WTC11 (cell line): ENCODE measurements at regions not wholly inside any gene's neighbourhood (a gene's known extent, or its start where the extent isn't known, plus 50 kb on each side); places are given as distances from the start of the nearest gene placed in this dataset.

ENCODE experiments used
- ATAC-seq: fragments of 200-7000 bp; cut with Tn5 transposase; 2 replicates; pipeline ENCODE4 v1.10.0; 2021; ENCODE audit warnings: mild to moderate bottlenecking, moderate library complexity
- CTCF ChIA-PET: fragments of 300-600 bp; sonication (Branson Sonifier 250); formaldehyde crosslinking; loops from one replicate; lab custom pipeline; 2021; ENCODE audit warnings: antibody characterized with exemption; lab: Charles Lee
- POLR2A ChIA-PET: fragments of 350-600 bp; sonication (Branson Sonifier 250); formaldehyde crosslinking; loops from one replicate; lab custom pipeline; 2021; ENCODE audit warnings: antibody characterized with exemption; lab: Charles Lee
- DNase-seq: peaks from one replicate; pipeline ENCODE4 v3.0.0; 2021; ENCODE audit warnings: low spot score
- H3K27ac Mint-ChIP-seq: 2 replicates; pipeline ENCODE4 v1.8.0; 2021; ENCODE audit warnings: mixed read lengths
- H3K27me3 Mint-ChIP-seq: 2 replicates; pipeline ENCODE4 v1.8.0; 2021; ENCODE audit warnings: low read depth, mild to moderate bottlenecking, moderate library complexity, mixed read lengths
- H3K36me3 Mint-ChIP-seq: 2 replicates; pipeline ENCODE4 v1.8.0; 2021; ENCODE audit warnings: mixed read lengths
- H3K4me1 Mint-ChIP-seq: 2 replicates; pipeline ENCODE4 v1.8.0; 2022; ENCODE audit warnings: mixed read lengths
- H3K4me3 Mint-ChIP-seq: 2 replicates; pipeline ENCODE4 v1.8.0; 2021; ENCODE audit warnings: mild to moderate bottlenecking, moderate library complexity, mixed read lengths
- H3K9me3 Mint-ChIP-seq: 2 replicates; pipeline ENCODE4 v1.8.0; 2021; ENCODE audit warnings: mixed read lengths
- AR ChIP-seq: fragments of 250-450 bp; sonication (Bioruptor Pico); IDR thresholded peaks from 2 replicates; pipeline ENCODE4 v1.9.0; 2021; ENCODE audit warnings: mild to moderate bottlenecking
- E2F1 ChIP-seq: sonication (generic); formaldehyde crosslinking; IDR thresholded peaks from 2 replicates; pipeline ENCODE4 v1.8.0; 2022; ENCODE audit warnings: mild to moderate bottlenecking, missing genetic modification reagents
- FOXK1 ChIP-seq: sonication (generic); formaldehyde crosslinking; IDR thresholded peaks from 2 replicates; pipeline ENCODE4 v1.8.0; 2022; ENCODE audit warnings: mild to moderate bottlenecking, moderate library complexity, missing genetic modification reagents
- MXD4 ChIP-seq: fragments of 250-450 bp; sonication (Bioruptor Pico); IDR thresholded peaks from 2 replicates; pipeline ENCODE4 v1.8.0; 2021; ENCODE audit warnings: mild to moderate bottlenecking, moderate library complexity, borderline replicate concordance
- NFATC4 ChIP-seq: fragments of 250-450 bp; sonication (Bioruptor Pico); IDR thresholded peaks from 2 replicates; pipeline ENCODE4 v1.9.0; 2021; ENCODE audit warnings: mild to moderate bottlenecking
- NFYB ChIP-seq: sonication (generic); formaldehyde crosslinking; conservative IDR thresholded peaks from 2 replicates; pipeline ENCODE4 v1.8.0; 2022; ENCODE audit warnings: low read depth, missing genetic modification reagents
- NR1H2 ChIP-seq: sonication (generic); formaldehyde crosslinking; IDR thresholded peaks from 2 replicates; pipeline ENCODE4 v1.9.0; 2021; ENCODE audit warnings: mild to moderate bottlenecking, moderate library complexity, missing genetic modification reagents
- PREB ChIP-seq: sonication (generic); formaldehyde crosslinking; IDR thresholded peaks from 2 replicates; pipeline ENCODE4 v1.8.1; 2022; ENCODE audit warnings: mild to moderate bottlenecking, missing genetic modification reagents, moderate library complexity, borderline replicate concordance
- PRRX2 ChIP-seq: fragments of 250-450 bp; sonication (Bioruptor Pico); IDR thresholded peaks from 2 replicates; pipeline ENCODE4 v1.8.0; 2021; ENCODE audit warnings: mild to moderate bottlenecking
- TCF7 ChIP-seq: sonication (generic); formaldehyde crosslinking; IDR thresholded peaks from 2 replicates; pipeline ENCODE4 v1.8.0; 2022; ENCODE audit warnings: mild to moderate bottlenecking, low read depth, missing genetic modification reagents, moderate library complexity
- USF1 ChIP-seq: sonication (generic); formaldehyde crosslinking; IDR thresholded peaks from 2 replicates; pipeline ENCODE4 v1.8.0; 2022; ENCODE audit warnings: mild to moderate bottlenecking, missing genetic modification reagents
- ZBTB43 ChIP-seq: sonication (generic); formaldehyde crosslinking; IDR thresholded peaks from 2 replicates; pipeline ENCODE4 v1.8.1; 2023; ENCODE audit warnings: mild to moderate bottlenecking, missing genetic modification reagents
- ZNF263 ChIP-seq: sonication (generic); formaldehyde crosslinking; IDR thresholded peaks from 2 replicates; pipeline ENCODE4 v1.8.1; 2022; ENCODE audit warnings: low read depth, mild to moderate bottlenecking, moderate library complexity, missing genetic modification reagents
- ZNF512 ChIP-seq: sonication (generic); formaldehyde crosslinking; IDR thresholded peaks from 2 replicates; pipeline ENCODE4 v1.8.1; 2022; ENCODE audit warnings: missing genetic modification reagents, borderline replicate concordance

GRCh38 chr12:116684891-116685290, 53.0 kb downstream of the SPRING1 start (continued):
- TF ChIP-seq NFYB (no peak), NFATC4 (CRISPR knock-in tag) (no peak), FOXK1 (CRISPR knock-in tag) (no peak), TCF7 (no peak), ZNF512 (CRISPR knock-in tag) (no peak), AR (CRISPR knock-in tag) (no peak), NR1H2 (no peak), E2F1 (CRISPR knock-in tag) (no peak), MXD4 (CRISPR knock-in tag) (no peak)

- CTCF ChIA-PET = interaction anchor here (0.6 to 0.8 kb wide), 2 partner anchors 14 to 679 kb away, joined by 3 to 4 read pairs; no protein-coding TSS in a partner anchor
These were observed 60.6 kb downstream of the SPRING1 start for GRCh38 chr12:116677202-116677661.

GRCh38 chr12:116675339-116676107, 62.3 kb downstream of the SPRING1 start:
- Mint-ChIP-seq H3K4me1 (peaks cover 8% of the 10 kb centered on the region), H3K4me3 (no peak overlapping the region), H3K27me3 (no peaks in the 10 kb centered on the region), H3K27ac (no peak overlapping the region; the same call in 1 of the 2 replicates), H3K9me3 (no peaks in the 10 kb centered on the region), H3K36me3 (no peaks in the 10 kb centered on the region)
- no peak for DNase-seq
- TF ChIP-seq PREB (CRISPR knock-in tag) (no peak), USF1 (CRISPR knock-in tag) (no peak)
- CTCF ChIA-PET = no interaction called here
- no peak for ATAC-seq
- POLR2A ChIA-PET = no interaction called here

More at GRCh38 chr12:116677202-116677661, 60.6 kb downstream of the SPRING1 start:
- Mint-ChIP-seq H3K27ac (no peak overlapping the region), H3K36me3 (no peaks in the 10 kb centered on the region), H3K4me3 (no peak overlapping the region), H3K27me3 (no peaks in the 10 kb centered on the region), H3K9me3 (no peaks in the 10 kb centered on the region), H3K4me1 (peaks cover 8% of the 10 kb centered on the region)
- DNase-seq (no peak), ATAC-seq (no peak)
- POLR2A ChIA-PET = no interaction called here
- TF ChIP-seq PRRX2 (no peak), ZBTB43 (CRISPR knock-in tag) (no peak), ZNF263 (CRISPR knock-in tag) (no peak)
